Neural progenitor cell (in vitro differentiated cells): ENCODE measurements at regions not wholly inside any gene's neighbourhood (a gene's known extent, or its start where the extent isn't known, plus 50 kb on each side); places are given as distances from the start of the nearest gene placed in this dataset.

Experiments used
- EZH2 ChIP-seq: fragments of 200-600 bp; sonication (generic); IDR thresholded peaks from 2 replicates; pipeline ENCODE4 v1.6.1; 2017; ENCODE audit warnings: antibody characterized with exemption, mild to moderate bottlenecking, moderate library complexity
- TF ChIP-seq, protein P1 (sequence below): fragments of 200-600 bp; sonication (generic); IDR thresholded peaks from 2 replicates; pipeline ENCODE4 v1.5.1; 2017; ENCODE audit warnings: antibody characterized with exemption, mild to moderate bottlenecking

DNA sequence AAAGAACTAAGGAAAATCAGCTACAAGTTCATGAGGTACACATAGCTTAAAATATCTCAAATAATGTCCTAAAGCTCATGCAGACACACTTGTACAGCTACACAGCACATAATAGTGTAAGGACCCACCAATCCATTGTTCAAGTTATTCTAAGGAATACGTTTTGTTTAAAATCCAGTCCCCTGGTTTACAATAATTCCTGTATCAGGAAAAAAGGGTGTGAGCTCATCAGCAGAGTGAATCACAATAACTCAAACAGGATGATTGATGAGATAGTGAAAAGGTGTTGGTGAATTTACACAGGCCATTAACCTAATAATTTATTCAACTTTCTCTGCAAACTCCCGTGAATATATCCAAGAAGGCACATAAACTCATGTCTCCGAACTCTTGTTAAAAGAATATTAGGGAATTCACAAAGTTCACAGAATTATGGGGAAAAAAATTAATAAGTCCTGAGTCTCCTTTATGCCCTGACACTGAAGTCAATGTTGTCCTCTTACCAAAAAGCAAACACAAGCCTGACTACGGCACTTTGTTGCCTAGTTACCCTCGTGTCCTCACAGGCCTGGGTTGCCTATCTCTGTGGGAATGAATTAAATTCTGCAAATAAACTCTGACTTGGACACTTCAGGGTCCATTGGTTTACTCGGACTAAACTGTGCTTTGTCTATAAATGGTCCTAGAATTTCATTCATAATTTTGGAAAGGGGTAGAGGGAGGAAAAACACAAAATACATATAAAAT lies 142.8 kb upstream of the PDE4D start:
- TF ChIP-seq, protein P1, sequence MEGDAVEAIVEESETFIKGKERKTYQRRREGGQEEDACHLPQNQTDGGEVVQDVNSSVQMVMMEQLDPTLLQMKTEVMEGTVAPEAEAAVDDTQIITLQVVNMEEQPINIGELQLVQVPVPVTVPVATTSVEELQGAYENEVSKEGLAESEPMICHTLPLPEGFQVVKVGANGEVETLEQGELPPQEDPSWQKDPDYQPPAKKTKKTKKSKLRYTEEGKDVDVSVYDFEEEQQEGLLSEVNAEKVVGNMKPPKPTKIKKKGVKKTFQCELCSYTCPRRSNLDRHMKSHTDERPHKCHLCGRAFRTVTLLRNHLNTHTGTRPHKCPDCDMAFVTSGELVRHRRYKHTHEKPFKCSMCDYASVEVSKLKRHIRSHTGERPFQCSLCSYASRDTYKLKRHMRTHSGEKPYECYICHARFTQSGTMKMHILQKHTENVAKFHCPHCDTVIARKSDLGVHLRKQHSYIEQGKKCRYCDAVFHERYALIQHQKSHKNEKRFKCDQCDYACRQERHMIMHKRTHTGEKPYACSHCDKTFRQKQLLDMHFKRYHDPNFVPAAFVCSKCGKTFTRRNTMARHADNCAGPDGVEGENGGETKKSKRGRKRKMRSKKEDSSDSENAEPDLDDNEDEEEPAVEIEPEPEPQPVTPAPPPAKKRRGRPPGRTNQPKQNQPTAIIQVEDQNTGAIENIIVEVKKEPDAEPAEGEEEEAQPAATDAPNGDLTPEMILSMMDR: no peak
- no peak for TF ChIP-seq EZH2
